ENCODE measurements at regions not wholly inside any gene's neighbourhood (a gene's known extent, or its start where the extent isn't known, plus 50 kb on each side); places are given as distances from the start of the nearest gene placed in this dataset.

DNA sequence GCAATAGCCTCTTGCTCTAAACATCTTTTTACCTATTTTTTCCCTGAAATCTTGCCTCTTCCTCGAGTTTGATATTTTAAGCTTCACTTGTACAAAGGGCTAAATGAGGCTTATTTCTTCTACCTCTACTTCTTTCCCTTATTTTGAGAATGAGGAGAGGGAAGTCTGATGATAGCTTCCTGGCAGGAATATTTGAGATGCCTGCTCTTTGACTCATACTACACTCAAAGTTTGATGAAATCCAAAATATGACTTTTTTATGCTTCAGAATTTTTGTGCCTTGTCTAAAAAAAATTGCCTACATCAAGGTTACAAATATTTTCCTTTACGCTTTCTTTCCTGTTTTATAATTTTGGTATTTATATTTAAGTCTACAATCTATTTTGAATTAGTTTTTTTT, 624.4 kb upstream of the PLXNA2 start:
- no peaks in the 10 kb centered on the region for H3K9me2 ChIP-seq (ENCODE audit: insufficient read depth)
- H3K4me3 ChIP-seq = no peak overlapping the region
- no peaks in the 10 kb centered on the region for H3K79me2 ChIP-seq (ENCODE audit: low read depth)
- no peaks in the 10 kb centered on the region for H4K20me1 ChIP-seq (ENCODE audit: insufficient read depth)
- no peaks in the 10 kb centered on the region for H3F3A ChIP-seq (ENCODE audit: insufficient read depth, low read depth)
- no peaks in the 10 kb centered on the region for H3K36me3 ChIP-seq (ENCODE audit: low read depth)
- H3K27me3 ChIP-seq (ENCODE audit: insufficient read depth, low read depth) = peaks cover 4% of the 10 kb centered on the region; the same call in 1 of the 2 replicates
- H3K4me2 ChIP-seq = no peak overlapping the region
- no peaks in the 10 kb centered on the region for H3K4me1 ChIP-seq (replicated peaks; ENCODE audit: insufficient read depth)
- POLR2A ChIA-PET (ENCODE audit: unreplicated experiment) = interaction anchor here (0.6 kb wide), 1 partner anchor 238 kb away, joined by 3 read pairs; no protein-coding TSS in a partner anchor
- intact Hi-C loops (cut with micrococcal nuclease; ENCODE audit: unreplicated experiment) = no loop called here
- H3K9me3 ChIP-seq (ENCODE audit: insufficient read depth, low read depth) = no peaks in the 10 kb centered on the region
- H3K27ac ChIP-seq = no peak overlapping the region
- CTCF ChIA-PET = interaction anchor here (1.0 kb wide), 1 partner anchor 589 kb away, joined by 4 read pairs; no protein-coding TSS in a partner anchor
- BruUV-seq (replicated peaks) = no TSS peak
- TF ChIP-seq, protein P1, sequence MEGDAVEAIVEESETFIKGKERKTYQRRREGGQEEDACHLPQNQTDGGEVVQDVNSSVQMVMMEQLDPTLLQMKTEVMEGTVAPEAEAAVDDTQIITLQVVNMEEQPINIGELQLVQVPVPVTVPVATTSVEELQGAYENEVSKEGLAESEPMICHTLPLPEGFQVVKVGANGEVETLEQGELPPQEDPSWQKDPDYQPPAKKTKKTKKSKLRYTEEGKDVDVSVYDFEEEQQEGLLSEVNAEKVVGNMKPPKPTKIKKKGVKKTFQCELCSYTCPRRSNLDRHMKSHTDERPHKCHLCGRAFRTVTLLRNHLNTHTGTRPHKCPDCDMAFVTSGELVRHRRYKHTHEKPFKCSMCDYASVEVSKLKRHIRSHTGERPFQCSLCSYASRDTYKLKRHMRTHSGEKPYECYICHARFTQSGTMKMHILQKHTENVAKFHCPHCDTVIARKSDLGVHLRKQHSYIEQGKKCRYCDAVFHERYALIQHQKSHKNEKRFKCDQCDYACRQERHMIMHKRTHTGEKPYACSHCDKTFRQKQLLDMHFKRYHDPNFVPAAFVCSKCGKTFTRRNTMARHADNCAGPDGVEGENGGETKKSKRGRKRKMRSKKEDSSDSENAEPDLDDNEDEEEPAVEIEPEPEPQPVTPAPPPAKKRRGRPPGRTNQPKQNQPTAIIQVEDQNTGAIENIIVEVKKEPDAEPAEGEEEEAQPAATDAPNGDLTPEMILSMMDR (conservative IDR thresholded peaks at IDR 0.05) = no peak
- no peak for TF ChIP-seq EZH2 (IDR thresholded peaks at IDR 0.05; ENCODE audit: low read depth)
- no peak overlapping the region for H2AFZ ChIP-seq
- no peak for DNase-seq

DNA sequence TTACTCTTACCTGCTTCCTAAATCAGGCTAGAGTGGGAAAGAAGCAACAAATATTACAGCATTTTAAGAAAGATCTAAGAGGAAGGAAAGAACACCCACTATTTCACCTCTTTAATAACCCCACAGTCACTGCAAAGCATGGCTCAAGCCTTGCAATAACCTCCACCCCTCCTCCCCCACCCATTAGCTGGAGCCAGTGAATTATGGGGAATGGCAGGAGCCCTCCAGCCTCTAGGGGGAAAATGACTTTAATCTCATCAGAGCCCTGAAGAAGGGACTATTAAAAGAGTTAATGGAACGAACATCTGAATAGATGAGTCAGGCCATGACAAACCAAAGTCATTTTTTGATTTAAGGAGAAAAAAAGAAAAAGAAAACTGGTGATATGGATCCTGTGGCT, 630.7 kb upstream of the PLXNA2 start:
- no peak for TF ChIP-seq EZH2 (IDR thresholded peaks at IDR 0.05; ENCODE audit: low read depth)
- TF ChIP-seq, protein P1 (conservative IDR thresholded peaks at IDR 0.05) = no peak
- no peak for DNase-seq
- H3K27ac ChIP-seq = no peak overlapping the region
- no peak overlapping the region for H3K4me3 ChIP-seq
- no peaks in the 10 kb centered on the region for H3K9me3 ChIP-seq (ENCODE audit: insufficient read depth, low read depth)
- H3K27me3 ChIP-seq (ENCODE audit: insufficient read depth, low read depth) = no peaks in the 10 kb centered on the region
- CTCF ChIA-PET = no interaction called here
- intact Hi-C loops (cut with micrococcal nuclease; ENCODE audit: unreplicated experiment) = no loop called here
- no peaks in the 10 kb centered on the region for H3K36me3 ChIP-seq (ENCODE audit: low read depth)
- H3K4me1 ChIP-seq (replicated peaks; ENCODE audit: insufficient read depth) = no peaks in the 10 kb centered on the region
- H3K9me2 ChIP-seq (ENCODE audit: insufficient read depth) = no peaks in the 10 kb centered on the region
- no peaks in the 10 kb centered on the region for H4K20me1 ChIP-seq (ENCODE audit: insufficient read depth)
- H3K79me2 ChIP-seq (ENCODE audit: low read depth) = no peaks in the 10 kb centered on the region
- no TSS peak for BruUV-seq (replicated peaks)
- no peaks in the 10 kb centered on the region for H3F3A ChIP-seq (ENCODE audit: insufficient read depth, low read depth)
- H3K4me2 ChIP-seq = no peak overlapping the region
- POLR2A ChIA-PET (ENCODE audit: unreplicated experiment) = no interaction called here
- H2AFZ ChIP-seq = no peak overlapping the region

DNA sequence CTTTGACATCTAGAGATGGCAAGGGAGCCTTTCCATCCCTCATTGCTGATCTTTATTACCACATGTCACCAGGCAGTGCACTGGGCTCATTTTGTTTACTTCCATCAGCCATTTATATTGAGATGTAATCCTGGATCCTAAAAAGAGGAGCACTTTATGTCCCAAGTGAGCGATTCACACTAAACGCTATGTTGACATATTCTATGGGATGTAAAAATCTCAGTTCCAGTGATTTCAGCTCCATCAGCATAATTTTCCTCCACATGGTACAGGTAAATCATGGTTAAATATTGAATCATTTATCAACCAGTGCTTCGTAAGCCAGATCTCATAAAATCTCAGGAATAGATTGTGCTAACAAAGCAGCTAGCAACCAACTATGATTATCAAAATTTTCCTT, 634.8 kb upstream of the PLXNA2 start:
- Histone ChIP-seq H3K9me2 (ENCODE audit: insufficient read depth) (no peaks in the 10 kb centered on the region), H3K27me3 (ENCODE audit: insufficient read depth, low read depth) (no peaks in the 10 kb centered on the region), H3K4me3 (no peak overlapping the region), H3F3A (ENCODE audit: insufficient read depth, low read depth) (no peaks in the 10 kb centered on the region), H2AFZ (no peak overlapping the region), H3K79me2 (ENCODE audit: low read depth) (no peaks in the 10 kb centered on the region), H3K9me3 (ENCODE audit: insufficient read depth, low read depth) (no peaks in the 10 kb centered on the region), H4K20me1 (ENCODE audit: insufficient read depth) (no peaks in the 10 kb centered on the region), H3K4me2 (no peak overlapping the region), H3K4me1 (replicated peaks; ENCODE audit: insufficient read depth) (no peaks in the 10 kb centered on the region), H3K27ac (no peak overlapping the region), H3K36me3 (ENCODE audit: low read depth) (no peaks in the 10 kb centered on the region)
- no TSS peak for BruUV-seq (replicated peaks)
- no peak for DNase-seq
- TF ChIP-seq EZH2 (IDR thresholded peaks at IDR 0.05; ENCODE audit: low read depth) = no peak
- TF ChIP-seq, protein P1 (conservative IDR thresholded peaks at IDR 0.05) = no peak
- POLR2A ChIA-PET (ENCODE audit: unreplicated experiment) = no interaction called here
- intact Hi-C loops (cut with micrococcal nuclease; ENCODE audit: unreplicated experiment) = no loop called here
- CTCF ChIA-PET = no interaction called here

All from PC-9 (cell line).